ENCODE measurements at regions not wholly inside any gene's neighbourhood (a gene's known extent, or its start where the extent isn't known, plus 50 kb on each side); places are given as distances from the start of the nearest gene placed in this dataset.

GRCh38 chr7:156353352-156353751 is 287.2 kb upstream of the RNF32 start:
- TF ChIP-seq REST (IDR thresholded peaks at IDR 0.05) (no peak), CTCF (IDR thresholded peaks at IDR 0.05; ENCODE audit: low read depth, low read length, missing input control) (no peak), ATF3 (IDR thresholded peaks at IDR 0.05) (no peak), RXRA (IDR thresholded peaks at IDR 0.05) (no peak), RAD21 (IDR thresholded peaks at IDR 0.05) (no peak), GABPA (IDR thresholded peaks at IDR 0.05 in 1 of 2, conservative IDR thresholded peaks at IDR 0.05 in 1 of 2) (no peak), YY1 (IDR thresholded peaks at IDR 0.05) (no peak), SP1 (IDR thresholded peaks at IDR 0.05) (no peak), FOXA1 (IDR thresholded peaks at IDR 0.05) (no peak), HNF4A (conservative IDR thresholded peaks at IDR 0.05) (no peak), HNF4G (IDR thresholded peaks at IDR 0.05) (no peak)
